IPS-15b (cell line): ENCODE measurements at regions not wholly inside any gene's neighbourhood (a gene's known extent, or its start where the extent isn't known, plus 50 kb on each side); places are given as distances from the start of the nearest gene placed in this dataset.

Experiments
- H3K27me3 ChIP-seq: one replicate; pipeline ENCODE4 v1.6.1; 2013; ENCODE audit warnings: low read length; ENCODE audit not compliant: control insufficient read depth, insufficient read depth
- H3K36me3 ChIP-seq: one replicate; pipeline ENCODE4 v1.6.1; 2013; ENCODE audit warnings: low read length; ENCODE audit not compliant: control insufficient read depth, insufficient read depth
- H3K4me1 ChIP-seq: one replicate; pipeline ENCODE4 v1.6.1; 2013; ENCODE audit warnings: mild to moderate bottlenecking, low read length; ENCODE audit not compliant: control insufficient read depth, insufficient read depth
- H3K4me3 ChIP-seq: one replicate; pipeline ENCODE4 v1.5.1; 2013; ENCODE audit warnings: low read depth, low read length
- H3K9ac ChIP-seq: one replicate; pipeline ENCODE4 v1.6.1; 2013; ENCODE audit warnings: low read depth, mild to moderate bottlenecking, low read length
- H3K9me3 ChIP-seq: one replicate; pipeline ENCODE4 v1.6.1; 2013; ENCODE audit warnings: mild to moderate bottlenecking, low read length; ENCODE audit not compliant: control insufficient read depth, insufficient read depth

- no peaks in the 10 kb centered on the region for H3K9me3 ChIP-seq
- no peak overlapping the region for H3K4me3 ChIP-seq
- H3K27me3 ChIP-seq, result no peaks in the 10 kb centered on the region
- no peak overlapping the region for H3K9ac ChIP-seq
- no peaks in the 10 kb centered on the region for H3K36me3 ChIP-seq
- no peaks in the 10 kb centered on the region for H3K4me1 ChIP-seq
Observed at GRCh38 chr13:62997696-62998095, 1582.0 kb upstream of the PCDH20 start.

- H3K9me3 ChIP-seq, result no peaks in the 10 kb centered on the region
- no peaks in the 10 kb centered on the region for H3K36me3 ChIP-seq
- no peaks in the 10 kb centered on the region for H3K27me3 ChIP-seq
- H3K4me1 ChIP-seq, result no peaks in the 10 kb centered on the region
- no peak overlapping the region for H3K9ac ChIP-seq
- no peak overlapping the region for H3K4me3 ChIP-seq
Observed at GRCh38 chr13:62997038-62997599, 1581.5 kb upstream of the PCDH20 start.

GRCh38 chr13:62973804-62974203, 1558.2 kb upstream of the PCDH20 start:
- Histone ChIP-seq H3K36me3 (no peaks in the 10 kb centered on the region), H3K27me3 (no peaks in the 10 kb centered on the region), H3K4me3 (no peak overlapping the region), H3K9ac (no peak overlapping the region), H3K9me3 (no peaks in the 10 kb centered on the region), H3K4me1 (no peaks in the 10 kb centered on the region)

GRCh38 chr13:62964522-62964921, 1548.9 kb upstream of the PCDH20 start:
- H3K27me3 ChIP-seq, result no peaks in the 10 kb centered on the region
- H3K36me3 ChIP-seq, result no peaks in the 10 kb centered on the region
- no peak overlapping the region for H3K4me3 ChIP-seq
- H3K9ac ChIP-seq, result no peak overlapping the region
- no peaks in the 10 kb centered on the region for H3K9me3 ChIP-seq
- H3K4me1 ChIP-seq, result no peaks in the 10 kb centered on the region

GRCh38 chr13:62960723-62961122, 1545.1 kb upstream of the PCDH20 start:
- H3K4me3 ChIP-seq, result no peak overlapping the region
- no peaks in the 10 kb centered on the region for H3K27me3 ChIP-seq
- H3K9ac ChIP-seq, result no peak overlapping the region
- H3K36me3 ChIP-seq, result no peaks in the 10 kb centered on the region
- no peaks in the 10 kb centered on the region for H3K4me1 ChIP-seq
- H3K9me3 ChIP-seq, result no peaks in the 10 kb centered on the region

GRCh38 chr13:62933809-62934208, 1518.2 kb upstream of the PCDH20 start:
- Histone ChIP-seq H3K9me3 (no peaks in the 10 kb centered on the region), H3K4me3 (no peak overlapping the region), H3K4me1 (no peaks in the 10 kb centered on the region), H3K27me3 (no peaks in the 10 kb centered on the region), H3K36me3 (no peaks in the 10 kb centered on the region), H3K9ac (no peak overlapping the region)

- H3K27me3 ChIP-seq, result no peaks in the 10 kb centered on the region
- no peak overlapping the region for H3K4me3 ChIP-seq
- H3K9me3 ChIP-seq, result no peaks in the 10 kb centered on the region
- H3K36me3 ChIP-seq, result no peaks in the 10 kb centered on the region
- no peak overlapping the region for H3K9ac ChIP-seq
- no peaks in the 10 kb centered on the region for H3K4me1 ChIP-seq
Observed at GRCh38 chr13:62932256-62932883, 1516.7 kb upstream of the PCDH20 start.

GRCh38 chr13:62931853-62932252, 1516.2 kb upstream of the PCDH20 start:
- H3K9me3 ChIP-seq, result no peaks in the 10 kb centered on the region
- no peak overlapping the region for H3K4me3 ChIP-seq
- no peaks in the 10 kb centered on the region for H3K4me1 ChIP-seq
- H3K36me3 ChIP-seq, result no peaks in the 10 kb centered on the region
- H3K9ac ChIP-seq, result no peak overlapping the region
- H3K27me3 ChIP-seq, result no peaks in the 10 kb centered on the region

- H3K9me3 ChIP-seq, result no peaks in the 10 kb centered on the region
Observed at GRCh38 chr13:62924395-62924794, 1508.7 kb upstream of the PCDH20 start.

GRCh38 chr13:62920159-62920558, 1504.5 kb upstream of the PCDH20 start:
- no peak overlapping the region for H3K4me3 ChIP-seq
- no peak overlapping the region for H3K9ac ChIP-seq
- H3K36me3 ChIP-seq, result no peaks in the 10 kb centered on the region
- H3K27me3 ChIP-seq, result no peaks in the 10 kb centered on the region
- no peaks in the 10 kb centered on the region for H3K9me3 ChIP-seq
- H3K4me1 ChIP-seq, result no peaks in the 10 kb centered on the region

More at GRCh38 chr13:62924395-62924794, 1508.7 kb upstream of the PCDH20 start:
- no peak overlapping the region for H3K4me3 ChIP-seq
- H3K4me1 ChIP-seq, result no peaks in the 10 kb centered on the region
- no peaks in the 10 kb centered on the region for H3K27me3 ChIP-seq
- no peaks in the 10 kb centered on the region for H3K36me3 ChIP-seq
- no peak overlapping the region for H3K9ac ChIP-seq

- H3K4me1 ChIP-seq, result no peaks in the 10 kb centered on the region
- no peaks in the 10 kb centered on the region for H3K36me3 ChIP-seq
- H3K27me3 ChIP-seq, result no peaks in the 10 kb centered on the region
- H3K9ac ChIP-seq, result no peak overlapping the region
- H3K4me3 ChIP-seq, result no peak overlapping the region
- no peaks in the 10 kb centered on the region for H3K9me3 ChIP-seq
Observed at GRCh38 chr13:62919491-62919890, 1503.8 kb upstream of the PCDH20 start.

GRCh38 chr13:62910541-62911060, 1495.0 kb upstream of the PCDH20 start:
- Histone ChIP-seq H3K4me3 (no peak overlapping the region), H3K4me1 (no peaks in the 10 kb centered on the region), H3K9ac (no peak overlapping the region), H3K36me3 (no peaks in the 10 kb centered on the region), H3K27me3 (no peaks in the 10 kb centered on the region), H3K9me3 (no peaks in the 10 kb centered on the region)
